Uterus (tissue), 3 donors: ENCODE measurements at regions not wholly inside any gene's neighbourhood (a gene's known extent, or its start where the extent isn't known, plus 50 kb on each side); places are given as distances from the start of the nearest gene placed in this dataset.

Experiments used
- DNase-seq, 2 donors: peaks; one replicate each; pipeline ENCODE4 v3.0.0-alpha.2; 2019 to 2020
- H3K27ac ChIP-seq, 2 donors: fragments of 200-600 bp; sonication (generic); 1 replicate in 1 of 2; 2 replicates in 1 of 2; pipeline ENCODE4 v1.5.1; 2016 to 2018
- H3K27me3 ChIP-seq, 2 donors: fragments of 200-600 bp; sonication (generic); one replicate each; pipeline ENCODE4 v1.5.1; 2018 to 2019; ENCODE audit warnings: control low read depth in 1 of 2
- H3K36me3 ChIP-seq, 2 donors: fragments of 200-600 bp; sonication (generic); one replicate each; pipeline ENCODE4 v1.5.1; 2019; ENCODE audit warnings: control low read depth in 1 of 2
- H3K4me1 ChIP-seq, 2 donors: fragments of 200-600 bp; sonication (generic); one replicate each; pipeline ENCODE4 v1.5.1; 2018 to 2019; ENCODE audit warnings: control low read depth in 1 of 2
- H3K4me3 ChIP-seq, 2 donors: fragments of 200-600 bp; sonication (generic); 1 replicate in 1 of 2; 2 replicates in 1 of 2; pipeline ENCODE4 v1.5.1; 2018 to 2019; ENCODE audit warnings: mild to moderate bottlenecking in 1 of 2
- H3K9me3 ChIP-seq, 2 donors: fragments of 200-600 bp; sonication (generic); one replicate each; pipeline ENCODE4 v1.5.1; 2019; ENCODE audit warnings: control low read depth in 1 of 2
- POLR2A ChIP-seq, 2 donors: fragments of 450-650 bp; IDR thresholded peaks; one replicate each; pipeline ENCODE4 v1.6.1; 2016; ENCODE audit warnings: antibody characterized with exemption in 2 of 2, mild to moderate bottlenecking in 1 of 2, moderate library complexity in 1 of 2
- intact Hi-C: fragments of 100-400 bp; cut with DNase I; formaldehyde crosslinking; loops from one replicate; pipeline ENCODE4 v1.15.1; 2023; ENCODE audit warnings: low total_unique reads
- TF ChIP-seq, protein P1 (sequence below), 4 experiments: fragments of 200-600 bp in 2 of 4; fragments of 450-650 bp in 2 of 4; sonication (generic) in 2 of 4; IDR thresholded peaks; one replicate each; pipeline ENCODE4 v1.5.1; 2016 to 2019; ENCODE audit warnings: antibody characterized with exemption in 4 of 4, mild to moderate bottlenecking in 2 of 4, moderate library complexity in 1 of 4
- donor health status: DM: yes; HTN: yes; CAD: no.

DNA sequence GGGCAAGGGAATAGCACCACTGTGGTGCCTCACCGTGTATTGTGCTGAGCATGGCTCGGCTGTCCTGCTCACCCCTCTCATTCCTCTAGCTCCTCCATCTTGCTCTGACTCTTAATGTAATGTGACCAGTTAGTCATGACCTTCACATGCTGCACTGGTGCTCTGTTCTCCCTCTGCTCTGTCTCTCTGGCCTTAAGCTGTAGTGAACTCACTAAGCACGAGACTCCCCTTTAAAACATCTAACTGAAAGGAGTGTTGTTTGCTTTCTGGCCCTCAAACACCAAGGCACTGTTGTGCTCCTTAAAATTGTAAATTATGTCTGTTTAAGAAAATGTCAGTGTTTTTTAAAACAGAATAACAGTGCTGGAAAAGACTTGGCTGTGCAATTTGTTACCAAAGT lies 140.4 kb downstream of the HDGFL1 start:
- peak in 1 of 2 donors; percentile 60 for DNase-seq
- Histone ChIP-seq H3K27me3 (no peaks in the 10 kb centered on the region), H3K4me1 (peaks cover 0 to 7% of the 10 kb centered on the region in 2 donors), H3K27ac (peak overlapping the region; percentile 79 to 80), H3K9me3 (no peaks in the 10 kb centered on the region), H3K36me3 (no peaks in the 10 kb centered on the region), H3K4me3 (no peak overlapping the region)
- intact Hi-C loops = no loop called here
- TF ChIP-seq, protein P1, sequence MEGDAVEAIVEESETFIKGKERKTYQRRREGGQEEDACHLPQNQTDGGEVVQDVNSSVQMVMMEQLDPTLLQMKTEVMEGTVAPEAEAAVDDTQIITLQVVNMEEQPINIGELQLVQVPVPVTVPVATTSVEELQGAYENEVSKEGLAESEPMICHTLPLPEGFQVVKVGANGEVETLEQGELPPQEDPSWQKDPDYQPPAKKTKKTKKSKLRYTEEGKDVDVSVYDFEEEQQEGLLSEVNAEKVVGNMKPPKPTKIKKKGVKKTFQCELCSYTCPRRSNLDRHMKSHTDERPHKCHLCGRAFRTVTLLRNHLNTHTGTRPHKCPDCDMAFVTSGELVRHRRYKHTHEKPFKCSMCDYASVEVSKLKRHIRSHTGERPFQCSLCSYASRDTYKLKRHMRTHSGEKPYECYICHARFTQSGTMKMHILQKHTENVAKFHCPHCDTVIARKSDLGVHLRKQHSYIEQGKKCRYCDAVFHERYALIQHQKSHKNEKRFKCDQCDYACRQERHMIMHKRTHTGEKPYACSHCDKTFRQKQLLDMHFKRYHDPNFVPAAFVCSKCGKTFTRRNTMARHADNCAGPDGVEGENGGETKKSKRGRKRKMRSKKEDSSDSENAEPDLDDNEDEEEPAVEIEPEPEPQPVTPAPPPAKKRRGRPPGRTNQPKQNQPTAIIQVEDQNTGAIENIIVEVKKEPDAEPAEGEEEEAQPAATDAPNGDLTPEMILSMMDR (IDR thresholded peaks at IDR 0.05) = no peak
- no peak for TF ChIP-seq POLR2A (IDR thresholded peaks at IDR 0.05)

DNA sequence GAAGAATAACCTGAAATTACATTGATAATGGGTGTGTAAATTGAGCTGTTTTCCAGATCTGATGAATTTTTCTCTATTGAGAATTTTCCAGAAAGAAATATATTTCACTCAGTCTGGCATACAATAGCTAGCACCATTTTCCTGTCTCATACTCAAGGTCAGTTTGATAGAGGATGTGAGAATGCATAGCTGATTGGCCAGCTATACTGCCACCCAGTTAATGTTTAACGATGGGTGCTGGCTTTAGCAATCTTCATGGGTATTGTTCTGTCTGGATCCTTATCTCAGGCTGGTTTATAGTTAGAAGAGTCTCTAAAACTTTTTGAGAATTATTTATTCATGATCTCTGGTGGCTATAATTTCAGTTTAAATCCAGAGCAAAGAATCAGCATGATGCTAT lies 147.4 kb downstream of the HDGFL1 start:
- H3K4me3 ChIP-seq = no peak overlapping the region
- H3K27me3 ChIP-seq = no peaks in the 10 kb centered on the region
- no peak for DNase-seq
- H3K36me3 ChIP-seq = no peaks in the 10 kb centered on the region
- no peaks in the 10 kb centered on the region for H3K4me1 ChIP-seq
- H3K9me3 ChIP-seq = no peaks in the 10 kb centered on the region
- intact Hi-C loops = no loop called here
- TF ChIP-seq POLR2A (IDR thresholded peaks at IDR 0.05) = no peak
- TF ChIP-seq, protein P1 (IDR thresholded peaks at IDR 0.05) = no peak
- no peak overlapping the region for H3K27ac ChIP-seq

DNA sequence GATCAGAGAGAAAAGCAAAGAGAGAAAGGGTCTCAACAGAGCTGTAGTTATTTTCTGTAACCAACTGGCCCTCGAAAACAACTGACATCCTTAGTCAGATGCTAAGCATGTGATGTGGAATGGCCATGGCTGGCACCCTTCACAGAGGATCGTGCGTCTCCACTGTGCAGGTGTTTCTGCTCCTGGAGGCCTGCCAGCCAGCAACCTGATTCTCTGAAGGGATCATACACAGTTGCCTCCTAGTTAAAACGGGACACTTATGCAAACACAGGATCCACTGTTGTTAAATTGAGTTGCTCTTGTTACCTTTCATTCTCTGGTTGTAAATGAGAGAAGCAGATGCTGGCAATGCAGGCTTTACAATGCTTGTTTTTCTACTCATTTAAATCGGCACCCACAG lies 148.5 kb downstream of the HDGFL1 start:
- DNase-seq = peak; percentile 26 to 57
- Histone ChIP-seq H3K9me3 (no peaks in the 10 kb centered on the region), H3K4me1 (no peaks in the 10 kb centered on the region), H3K36me3 (no peaks in the 10 kb centered on the region), H3K27ac (no peak overlapping the region), H3K27me3 (no peaks in the 10 kb centered on the region), H3K4me3 (no peak overlapping the region)
- TF ChIP-seq, protein P1 (IDR thresholded peaks at IDR 0.05) = no peak
- TF ChIP-seq POLR2A (IDR thresholded peaks at IDR 0.05) = no peak
- intact Hi-C loops = no loop called here

DNA sequence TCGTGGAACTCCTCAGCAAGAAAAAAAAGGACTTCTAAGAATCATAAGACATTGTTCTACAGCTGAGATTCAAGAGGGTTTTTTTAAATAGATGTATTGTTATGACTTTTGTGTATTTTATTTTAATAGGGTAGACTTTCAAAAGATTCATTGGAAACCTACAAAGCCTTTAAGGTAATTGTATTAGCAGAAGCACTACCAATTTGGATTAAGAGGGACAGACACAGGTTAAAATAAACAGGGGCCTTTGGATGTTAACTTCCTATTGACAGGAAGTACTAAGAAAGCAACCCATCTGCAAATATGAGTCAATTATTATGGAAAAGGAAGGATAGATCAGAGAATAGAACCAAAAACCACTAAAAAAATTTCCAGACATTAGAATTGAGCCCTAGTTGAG lies 153.5 kb downstream of the HDGFL1 start:
- no peaks in the 10 kb centered on the region for H3K27me3 ChIP-seq
- TF ChIP-seq, protein P1 (IDR thresholded peaks at IDR 0.05) = no peak
- TF ChIP-seq POLR2A (IDR thresholded peaks at IDR 0.05) = no peak
- intact Hi-C loops = no loop called here
- no peak overlapping the region for H3K4me3 ChIP-seq
- no peak for DNase-seq
- no peaks in the 10 kb centered on the region for H3K36me3 ChIP-seq
- H3K27ac ChIP-seq = no peak overlapping the region
- H3K4me1 ChIP-seq = no peaks in the 10 kb centered on the region
- H3K9me3 ChIP-seq = no peaks in the 10 kb centered on the region

DNA sequence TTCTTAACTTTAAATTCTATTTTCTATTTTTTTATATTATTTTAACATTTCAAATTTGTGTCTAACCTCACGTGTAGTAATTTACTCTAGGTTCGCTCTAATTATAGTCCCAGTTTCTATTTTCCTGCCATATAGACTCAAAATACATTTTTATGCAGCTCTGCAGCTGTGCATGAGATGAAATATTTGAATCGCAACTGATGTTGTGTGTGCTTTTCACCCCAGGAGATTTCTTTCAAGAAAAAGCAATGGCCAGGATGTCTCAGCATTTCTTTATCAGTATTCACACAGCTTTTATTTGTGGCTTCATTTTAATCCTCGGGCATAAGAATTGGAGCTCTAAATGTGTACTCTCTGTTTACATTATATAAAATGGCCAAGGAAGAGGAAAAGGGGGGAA lies 157.6 kb downstream of the HDGFL1 start:
- intact Hi-C loops = no loop called here
- Histone ChIP-seq H3K4me1 (no peaks in the 10 kb centered on the region), H3K36me3 (no peaks in the 10 kb centered on the region), H3K9me3 (no peaks in the 10 kb centered on the region), H3K27me3 (no peaks in the 10 kb centered on the region), H3K4me3 (no peak overlapping the region), H3K27ac (no peak overlapping the region)
- no peak for DNase-seq
- no peak for TF ChIP-seq POLR2A (IDR thresholded peaks at IDR 0.05)
- TF ChIP-seq, protein P1 (IDR thresholded peaks at IDR 0.05) = no peak
